HepG2 (cell line): ENCODE measurements at regions not wholly inside any gene's neighbourhood (a gene's known extent, or its start where the extent isn't known, plus 50 kb on each side); places are given as distances from the start of the nearest gene placed in this dataset.

Experiments
- ATRX ChIP-seq: sonication (generic); formaldehyde crosslinking; IDR thresholded peaks from 2 replicates; pipeline ENCODE4 v1.4.0; 2020; ENCODE audit warnings: missing genetic modification reagents, borderline replicate concordance
- DZIP1 ChIP-seq: sonication (generic); formaldehyde crosslinking; IDR thresholded peaks from 2 replicates; pipeline ENCODE4 v1.5.0; 2020; ENCODE audit warnings: mild to moderate bottlenecking, missing genetic modification reagents
- ERF ChIP-seq: IDR thresholded peaks from 2 replicates; pipeline ENCODE4 v1.6.1; 2018; ENCODE audit warnings: missing biosample characterization, missing genetic modification reagents
- FOXP1 ChIP-seq, 2 experiments: fragments of 450-650 bp in 1 of 2; IDR thresholded peaks; 2 replicates each; pipeline ENCODE4 v1.6.1; 2017 to 2018; ENCODE audit warnings: antibody characterized with exemption in 1 of 2
- FOXP4 ChIP-seq: sonication (generic); formaldehyde crosslinking; IDR thresholded peaks from 2 replicates; pipeline ENCODE4 v1.4.0; 2020; ENCODE audit warnings: missing genetic modification reagents
- GLI4 ChIP-seq: sonication (generic); formaldehyde crosslinking; IDR thresholded peaks from 2 replicates; pipeline ENCODE4 v1.5.1; 2020; ENCODE audit warnings: missing genetic modification reagents, mild to moderate bottlenecking, moderate library complexity, borderline replicate concordance
- LCORL ChIP-seq, 2 experiments: fragments of 450-650 bp in 1 of 2; sonication (generic) in 1 of 2; formaldehyde crosslinking in 1 of 2; IDR thresholded peaks; 2 replicates each; pipeline versions ENCODE4 v1.5.0 to v1.6.1; 2017 to 2020; ENCODE audit warnings: antibody characterized with exemption in 1 of 2, missing genetic modification reagents in 1 of 2
- NR2C2 ChIP-seq: sonication (generic); formaldehyde crosslinking; IDR thresholded peaks from 2 replicates; pipeline ENCODE4 v1.4.0; 2020; ENCODE audit warnings: missing genetic modification reagents, mild to moderate bottlenecking, moderate library complexity, borderline replicate concordance
- NR2F6 ChIP-seq, 2 experiments: IDR thresholded peaks; 2 replicates each; pipeline ENCODE4 v1.6.1; 2016; ENCODE audit warnings: antibody characterized with exemption in 1 of 2, mild to moderate bottlenecking in 1 of 2
- PITX1 ChIP-seq: sonication (generic); formaldehyde crosslinking; IDR thresholded peaks from 2 replicates; pipeline ENCODE4 v1.5.1; 2020; ENCODE audit warnings: mild to moderate bottlenecking, missing genetic modification reagents
- PLRG1 ChIP-seq: fragments of 450-650 bp; conservative IDR thresholded peaks from 2 replicates; pipeline ENCODE4 v1.6.1; 2016
- SMARCE1 ChIP-seq: fragments of 450-650 bp; IDR thresholded peaks from 2 replicates; pipeline ENCODE4 v1.6.1; 2017; ENCODE audit warnings: borderline replicate concordance
- SOX5 ChIP-seq: IDR thresholded peaks from 2 replicates; pipeline ENCODE4 v1.6.1; 2016; ENCODE audit warnings: borderline replicate concordance
- TBX2 ChIP-seq: sonication (generic); formaldehyde crosslinking; IDR thresholded peaks from 2 replicates; pipeline ENCODE4 v1.5.0; 2020; ENCODE audit warnings: missing genetic modification reagents, mild to moderate bottlenecking, borderline replicate concordance
- ZNF333 ChIP-seq: sonication (generic); formaldehyde crosslinking; IDR thresholded peaks from 2 replicates; pipeline ENCODE4 v1.4.0; 2020; ENCODE audit warnings: mild to moderate bottlenecking, missing genetic modification reagents, borderline replicate concordance
- ZNF503 ChIP-seq: sonication (generic); formaldehyde crosslinking; IDR thresholded peaks from 2 replicates; pipeline ENCODE4 v1.4.0; 2020; ENCODE audit warnings: missing genetic modification reagents
- ZNF574 ChIP-seq: sonication (generic); formaldehyde crosslinking; IDR thresholded peaks from 2 replicates; pipeline ENCODE4 v1.4.0; 2020; ENCODE audit warnings: missing genetic modification reagents
- ZNF816 ChIP-seq: sonication (generic); formaldehyde crosslinking; IDR thresholded peaks from 2 replicates; pipeline ENCODE4 v1.8.0; 2022; ENCODE audit warnings: missing genetic modification reagents, mild to moderate bottlenecking, borderline replicate concordance
- ZNF883 ChIP-seq: sonication (generic); formaldehyde crosslinking; IDR thresholded peaks from 2 replicates; pipeline ENCODE4 v1.5.1; 2020; ENCODE audit warnings: mild to moderate bottlenecking, missing genetic modification reagents; ENCODE audit errors: not compliant biosample characterization

- TF ChIP-seq ZNF574 (peak; percentile 63), FOXP4 (peak; percentile 74), NR2F6 (IDR thresholded peaks at IDR 0.05) (peak; percentile 93), NR2F6 (CRISPR knock-in tag; IDR thresholded peaks at IDR 0.05) (peak; percentile 97), ERF (CRISPR knock-in tag) (0 out of 2 replicates have a peak, but pooled peaks have one; percentile 55), NR2C2 (peak; percentile 69; the same call in 1 of the 2 replicates), DZIP1 (CRISPR knock-in tag) (no peak), LCORL (IDR thresholded peaks at IDR 0.05) (no peak), LCORL (CRISPR knock-in tag; IDR thresholded peaks at IDR 0.05) (no peak), ATRX (CRISPR knock-in tag) (no peak), PLRG1 (no peak), ZNF883 (CRISPR knock-in tag) (no peak), TBX2 (CRISPR knock-in tag) (peak; percentile 69; the same call in 1 of the 2 replicates), PITX1 (peak; percentile 85), ZNF333 (CRISPR knock-in tag) (no peak), SOX5 (peak; percentile 83; the same call in 1 of the 2 replicates), SMARCE1 (no peak), FOXP1 (IDR thresholded peaks at IDR 0.05) (no peak), FOXP1 (CRISPR knock-in tag; IDR thresholded peaks at IDR 0.05) (peak; percentile 69; the same call in 1 of the 2 replicates), ZNF503 (CRISPR knock-in tag) (peak; percentile 65; the same call in 1 of the 2 replicates), ZNF816 (CRISPR knock-in tag) (no peak), GLI4 (CRISPR knock-in tag) (no peak)
Observed at GRCh38 chr5:57111993-57112392, 61.9 kb upstream of the GPBP1 start (continued).
